NB4 (cell line): ENCODE measurements at regions not wholly inside any gene's neighbourhood (a gene's known extent, or its start where the extent isn't known, plus 50 kb on each side); places are given as distances from the start of the nearest gene placed in this dataset.

ENCODE experiments used
- CTCF ChIP-seq: IDR thresholded peaks from one replicate; pipeline ENCODE4 v1.5.1; 2012; ENCODE audit warnings: low read depth, low read length
- POLR2A ChIP-seq: IDR thresholded peaks from 2 replicates; pipeline ENCODE4 v1.6.1; 2011; ENCODE audit warnings: mild to moderate bottlenecking; ENCODE audit not compliant: insufficient read length; ENCODE audit errors: extremely low read depth

DNA sequence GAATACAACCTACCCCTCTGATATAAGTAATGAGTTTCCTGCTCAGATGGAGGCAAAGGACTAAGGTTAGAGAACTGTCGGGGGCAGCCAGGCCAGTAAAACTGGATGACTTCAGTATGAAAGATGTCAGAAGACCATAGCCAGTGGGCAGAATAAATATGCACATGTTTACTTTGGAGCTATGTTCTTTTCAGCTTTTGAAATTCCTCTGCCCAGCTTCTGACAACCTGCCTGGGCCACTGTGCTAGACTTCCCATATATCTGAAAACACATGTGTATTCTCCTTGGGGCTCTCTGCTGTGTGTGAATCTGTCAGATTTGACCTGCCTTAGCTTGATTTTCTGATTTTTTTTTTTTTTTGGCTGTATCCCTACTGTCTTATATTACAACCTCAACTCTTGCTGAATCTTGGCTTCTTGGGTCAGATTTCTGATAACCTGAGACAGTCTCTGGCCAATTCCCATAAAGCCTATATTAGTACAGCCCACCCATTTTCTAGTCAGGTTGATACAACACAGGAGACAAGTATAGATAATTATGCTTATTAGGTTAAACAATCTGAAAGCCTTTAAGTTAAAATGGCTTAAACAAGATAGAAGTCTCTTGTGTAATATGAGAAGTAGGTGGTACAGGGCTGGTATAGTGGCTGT lies 76.6 kb upstream of the PRLR start:
- TF ChIP-seq CTCF (no peak), POLR2A (no peak)
